Keratinocyte (primary cell): ENCODE measurements at regions not wholly inside any gene's neighbourhood (a gene's known extent, or its start where the extent isn't known, plus 50 kb on each side); places are given as distances from the start of the nearest gene placed in this dataset.

ENCODE experiments used
- DNase-seq: peaks from one replicate; pipeline ENCODE4 v3.0.0-alpha.2; 2011; ENCODE audit warnings: low read depth, missing footprints, low spot score
- FAIRE-seq: peaks from 2 replicates; lab custom pipeline; 2011; peaks lifted over from hg19 to GRCh38; lab: Jason Lieb, UNC
- H2AFZ ChIP-seq: 2 replicates; pipeline ENCODE4 v1.6.0; 2012; ENCODE audit warnings: low read length, control low read depth, inconsistent platforms; ENCODE audit not compliant: control insufficient read depth
- H3K27ac ChIP-seq: 2 replicates; pipeline ENCODE4 v1.5.1; 2011; ENCODE audit warnings: low read length; ENCODE audit not compliant: control insufficient read depth, insufficient read depth
- H3K27me3 ChIP-seq: 3 replicates; pipeline ENCODE4 v1.6.0; 2011; ENCODE audit warnings: low read length; ENCODE audit not compliant: control insufficient read depth, insufficient read depth; ENCODE audit errors: extremely low read depth
- H3K36me3 ChIP-seq, 2 experiments: 2 replicates in 1 of 2; 3 replicates in 1 of 2; pipeline ENCODE4 v1.5.1; 2011; ENCODE audit warnings: low read length in 2 of 2, mild to moderate bottlenecking in 1 of 2; ENCODE audit not compliant: control insufficient read depth in 2 of 2, insufficient read depth in 2 of 2; ENCODE audit errors: extremely low read depth in 1 of 2
- H3K4me1 ChIP-seq: 3 replicates; pipeline ENCODE4 v1.5.1; 2011; ENCODE audit warnings: low read length; ENCODE audit not compliant: control insufficient read depth, insufficient read depth; ENCODE audit errors: extremely low read depth
- H3K4me2 ChIP-seq: 3 replicates; pipeline ENCODE4 v1.6.0; 2011; ENCODE audit warnings: low read depth, low read length; ENCODE audit not compliant: control insufficient read depth, insufficient read depth; ENCODE audit errors: extremely low read depth
- H3K4me3 ChIP-seq, 3 experiments: fragments of 200-600 bp in 1 of 3; sonication (generic) in 1 of 3; 2 replicates in 2 of 3; 3 replicates in 1 of 3; pipeline ENCODE4 v1.5.1; 2011 to 2016; ENCODE audit warnings: low read length in 3 of 3, mild to moderate bottlenecking in 3 of 3, control low read depth in 2 of 3, inconsistent platforms in 1 of 3, low read depth in 1 of 3, mixed read lengths in 1 of 3, mixed run types in 1 of 3, moderate library complexity in 1 of 3; ENCODE audit not compliant: control insufficient read depth in 2 of 3, insufficient read depth in 2 of 3; ENCODE audit errors: extremely low read depth in 1 of 3
- H3K79me2 ChIP-seq: 2 replicates; pipeline ENCODE4 v1.6.0; 2012; ENCODE audit warnings: low read length; ENCODE audit not compliant: control insufficient read depth, insufficient read depth
- H3K9ac ChIP-seq: 3 replicates; pipeline ENCODE4 v1.6.0; 2011; ENCODE audit warnings: low read length; ENCODE audit not compliant: control insufficient read depth, insufficient read depth; ENCODE audit errors: extremely low read depth
- H3K9me1 ChIP-seq: 3 replicates; pipeline ENCODE4 v1.6.0; 2011; ENCODE audit warnings: low read length; ENCODE audit not compliant: control insufficient read depth, insufficient read depth; ENCODE audit errors: extremely low read depth
- H3K9me3 ChIP-seq: 2 replicates; pipeline ENCODE4 v1.5.1; 2012; ENCODE audit warnings: low read depth, low read length; ENCODE audit not compliant: control insufficient read depth
- H4K20me1 ChIP-seq: 3 replicates; pipeline ENCODE4 v1.6.0; 2011; ENCODE audit warnings: low read length; ENCODE audit not compliant: control insufficient read depth, insufficient read depth; ENCODE audit errors: extremely low read depth
- EZH2 ChIP-seq: IDR thresholded peaks from one replicate; pipeline ENCODE4 v1.6.1; 2012; ENCODE audit warnings: inconsistent platforms, mild to moderate bottlenecking, low read length, moderate library complexity
- dilution Hi-C: fragments of 300-500 bp; cut with MboI; formaldehyde crosslinking; loops from one replicate; pipeline ENCODE4 v1.7.0; 2020; ENCODE audit warnings: low sequenced_read_pairs; ENCODE audit not compliant: extremely low pct_ligation_motif_present
- TF ChIP-seq, protein P1 (sequence below), 3 experiments: IDR thresholded peaks in 1 of 3; conservative IDR thresholded peaks in 1 of 3; optimal IDR thresholded peaks in 1 of 3; 2 replicates in 2 of 3; 3 replicates in 1 of 3; pipeline versions ENCODE3 to v1.5.1; 2011; ENCODE audit warnings: low read length in 3 of 3, mild to moderate bottlenecking in 3 of 3, moderate library complexity in 2 of 3, control low read depth in 1 of 3, inconsistent platforms in 1 of 3; ENCODE audit not compliant: insufficient read depth in 2 of 3; ENCODE audit errors: extremely low read depth in 1 of 3

DNA sequence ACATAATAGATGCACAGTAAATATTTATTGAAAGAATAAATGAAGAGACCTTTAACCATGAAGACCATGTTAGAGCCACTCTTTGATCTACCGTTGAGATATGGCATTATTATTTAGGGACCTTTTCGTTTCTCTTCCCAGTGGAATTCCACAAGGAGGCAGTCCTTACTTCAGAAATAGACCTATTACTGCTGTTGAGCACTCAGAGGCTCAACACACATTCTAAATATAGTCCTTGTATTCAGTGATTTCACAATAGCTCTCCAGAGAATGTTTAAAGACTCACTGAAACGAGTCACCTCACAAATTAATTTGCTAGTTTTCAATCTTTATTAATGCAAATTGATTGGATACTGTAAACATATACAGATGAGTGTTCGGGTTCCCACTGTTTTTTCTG is 603.8 kb downstream of the CDH8 start:
- Histone ChIP-seq H3K36me3 (no peaks in the 10 kb centered on the region), H3K27ac (no peak overlapping the region), H3K9me1 (no peaks in the 10 kb centered on the region), H4K20me1 (no peaks in the 10 kb centered on the region), H3K4me2 (no peak overlapping the region), H3K79me2 (no peaks in the 10 kb centered on the region), H3K4me1 (no peaks in the 10 kb centered on the region), H3K4me3 (no peak overlapping the region), H3K27me3 (no peaks in the 10 kb centered on the region), H2AFZ (no peak overlapping the region), H3K9ac (no peak overlapping the region), H3K9me3 (no peaks in the 10 kb centered on the region)
- FAIRE-seq = no peak
- no peak for DNase-seq
- dilution Hi-C loops = no loop called here
- TF ChIP-seq EZH2 = no peak
- TF ChIP-seq, protein P1, sequence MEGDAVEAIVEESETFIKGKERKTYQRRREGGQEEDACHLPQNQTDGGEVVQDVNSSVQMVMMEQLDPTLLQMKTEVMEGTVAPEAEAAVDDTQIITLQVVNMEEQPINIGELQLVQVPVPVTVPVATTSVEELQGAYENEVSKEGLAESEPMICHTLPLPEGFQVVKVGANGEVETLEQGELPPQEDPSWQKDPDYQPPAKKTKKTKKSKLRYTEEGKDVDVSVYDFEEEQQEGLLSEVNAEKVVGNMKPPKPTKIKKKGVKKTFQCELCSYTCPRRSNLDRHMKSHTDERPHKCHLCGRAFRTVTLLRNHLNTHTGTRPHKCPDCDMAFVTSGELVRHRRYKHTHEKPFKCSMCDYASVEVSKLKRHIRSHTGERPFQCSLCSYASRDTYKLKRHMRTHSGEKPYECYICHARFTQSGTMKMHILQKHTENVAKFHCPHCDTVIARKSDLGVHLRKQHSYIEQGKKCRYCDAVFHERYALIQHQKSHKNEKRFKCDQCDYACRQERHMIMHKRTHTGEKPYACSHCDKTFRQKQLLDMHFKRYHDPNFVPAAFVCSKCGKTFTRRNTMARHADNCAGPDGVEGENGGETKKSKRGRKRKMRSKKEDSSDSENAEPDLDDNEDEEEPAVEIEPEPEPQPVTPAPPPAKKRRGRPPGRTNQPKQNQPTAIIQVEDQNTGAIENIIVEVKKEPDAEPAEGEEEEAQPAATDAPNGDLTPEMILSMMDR (optimal IDR thresholded peaks at IDR 0.05 in 1 of 3, IDR thresholded peaks at IDR 0.05 in 1 of 3, conservative IDR thresholded peaks at IDR 0.05 in 1 of 3; ENCODE audit: extremely low read depth in 1 of 3, insufficient read depth in 2 of 3, low read length in 3 of 3) = no peak

DNA sequence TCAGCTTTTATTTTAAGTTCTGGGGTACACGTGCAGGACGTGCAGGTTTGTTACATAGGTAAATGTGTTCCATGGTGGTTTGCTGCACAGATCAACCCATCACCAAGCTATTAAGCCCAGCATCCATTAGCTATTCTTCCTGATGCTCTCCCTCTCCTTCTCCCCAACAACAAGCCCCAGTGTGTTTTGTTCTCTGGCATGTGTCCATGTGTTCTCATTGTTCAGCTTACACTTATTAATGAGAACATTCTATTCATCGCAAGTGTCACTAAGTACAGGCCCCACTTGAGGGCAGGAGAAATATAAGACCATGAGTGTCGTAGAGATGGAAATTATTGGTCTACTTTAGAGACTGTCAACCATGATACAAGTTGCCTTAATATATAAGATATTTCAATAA is 615.1 kb downstream of the CDH8 start:
- H3K27me3 ChIP-seq = no peaks in the 10 kb centered on the region

More for the DNA sequence above, 615.1 kb downstream of the CDH8 start:
- no peak overlapping the region for H3K27ac ChIP-seq
- no peaks in the 10 kb centered on the region for H3K36me3 ChIP-seq
- H3K4me2 ChIP-seq = no peak overlapping the region
- TF ChIP-seq, protein P1 (optimal IDR thresholded peaks at IDR 0.05 in 1 of 3, IDR thresholded peaks at IDR 0.05 in 1 of 3, conservative IDR thresholded peaks at IDR 0.05 in 1 of 3; ENCODE audit: extremely low read depth in 1 of 3, insufficient read depth in 2 of 3, low read length in 3 of 3) = no peak
- no peak for TF ChIP-seq EZH2
- no peak for DNase-seq
- H4K20me1 ChIP-seq = no peaks in the 10 kb centered on the region
- H3K9ac ChIP-seq = no peak overlapping the region
- FAIRE-seq = no peak
- dilution Hi-C loops = no loop called here
- H3K4me1 ChIP-seq = no peaks in the 10 kb centered on the region
- H3K79me2 ChIP-seq = no peaks in the 10 kb centered on the region
- H3K9me1 ChIP-seq = no peaks in the 10 kb centered on the region
- no peak overlapping the region for H3K4me3 ChIP-seq
- H3K9me3 ChIP-seq = no peaks in the 10 kb centered on the region
- no peak overlapping the region for H2AFZ ChIP-seq
